HG02973 (cell line): ENCODE measurements at regions not wholly inside any gene's neighbourhood (a gene's known extent, or its start where the extent isn't known, plus 50 kb on each side); places are given as distances from the start of the nearest gene placed in this dataset.

ENCODE experiments used
- ATAC-seq: cut with Tn5 transposase; IDR thresholded peaks from one replicate; pipeline ENCODE4 v1.9.1; 2021; ENCODE audit warnings: moderate library complexity; ENCODE audit not compliant: unreplicated experiment

DNA sequence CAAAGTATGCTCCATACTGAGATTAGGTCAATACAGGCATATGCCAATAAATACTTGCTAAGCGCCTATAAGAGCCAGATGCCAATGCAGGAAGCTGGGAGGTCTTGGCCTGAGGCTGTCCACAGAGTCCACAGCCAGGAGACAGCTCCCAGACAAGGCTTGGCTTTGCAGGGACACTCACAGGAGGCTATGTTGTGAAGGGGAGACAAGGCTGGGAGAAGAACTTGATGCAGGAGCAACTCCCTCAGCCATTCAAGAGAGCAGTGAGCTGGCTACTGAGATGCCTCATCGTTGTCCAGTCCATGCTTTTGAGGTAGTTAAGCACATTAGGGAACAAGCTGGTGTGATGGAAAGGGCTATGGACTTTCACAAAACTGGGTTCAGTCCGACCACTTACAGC is 891.5 kb downstream of the TBC1D22A start:
- ATAC-seq: no peak

DNA sequence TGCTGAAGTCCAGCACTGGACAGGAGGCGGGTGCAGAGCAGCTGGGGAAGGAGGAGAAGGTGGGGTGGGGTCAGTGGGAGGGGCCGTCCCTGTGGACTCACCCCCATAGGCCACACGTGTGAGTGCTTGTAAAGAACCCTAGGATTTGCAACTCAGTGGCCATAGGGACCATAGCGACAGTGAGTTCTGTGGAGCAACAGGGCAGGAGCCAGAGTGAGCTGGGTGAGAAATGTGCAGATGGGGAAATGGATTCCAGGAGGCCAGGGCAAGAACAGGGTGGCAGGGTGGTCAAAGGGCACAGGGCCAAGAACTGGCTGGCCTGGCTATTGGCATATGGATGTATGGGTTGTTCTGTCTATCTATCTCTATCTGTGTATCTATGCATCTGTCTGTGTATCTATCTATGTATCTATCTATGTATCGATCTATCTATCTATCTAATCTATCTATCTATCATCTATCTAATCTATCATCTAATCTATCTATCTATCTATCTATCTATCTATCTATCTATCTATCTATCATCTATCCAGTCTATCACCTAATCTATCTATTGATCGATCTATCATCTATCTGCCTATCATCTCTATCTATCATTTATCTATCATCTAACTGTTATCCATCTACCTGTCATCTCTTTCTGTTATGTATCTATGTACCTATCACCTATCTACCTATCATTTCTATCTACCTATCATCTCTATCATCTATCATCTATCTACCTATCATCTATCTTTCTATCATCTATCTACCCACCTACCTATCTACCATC is 889.0 kb downstream of the TBC1D22A start:
- no peak for ATAC-seq

DNA sequence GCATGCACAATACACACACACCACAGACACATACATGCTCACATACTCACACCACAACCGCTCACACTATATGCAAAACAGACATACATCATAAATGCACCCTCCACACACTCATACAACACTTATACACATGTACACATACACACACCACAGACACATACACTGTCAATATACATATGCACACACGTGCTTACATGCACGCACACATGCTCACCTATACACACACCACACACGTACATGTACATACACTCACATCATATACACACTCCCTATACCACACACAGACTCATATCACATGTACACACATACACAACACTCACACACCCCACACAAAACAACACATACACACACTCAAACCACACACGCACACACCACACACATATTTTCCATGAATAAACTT is 885.3 kb downstream of the TBC1D22A start:
- ATAC-seq: no peak

DNA sequence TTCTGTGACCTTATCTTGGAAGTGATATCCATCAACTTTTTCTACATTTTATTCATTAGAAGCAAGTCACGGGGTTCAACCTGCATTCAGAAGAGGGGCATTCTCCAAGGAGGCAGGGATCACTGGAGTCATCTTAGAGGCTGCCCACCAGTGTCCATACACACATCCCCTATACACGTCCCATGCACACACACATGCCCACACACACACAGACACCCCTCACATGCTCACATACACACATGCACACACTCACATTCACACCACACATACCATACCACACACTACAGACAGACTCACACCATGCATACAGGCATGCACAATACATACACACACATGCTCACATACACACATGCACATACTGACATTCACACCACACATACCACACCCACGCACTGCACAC is 884.7 kb downstream of the TBC1D22A start:
- no peak for ATAC-seq

DNA sequence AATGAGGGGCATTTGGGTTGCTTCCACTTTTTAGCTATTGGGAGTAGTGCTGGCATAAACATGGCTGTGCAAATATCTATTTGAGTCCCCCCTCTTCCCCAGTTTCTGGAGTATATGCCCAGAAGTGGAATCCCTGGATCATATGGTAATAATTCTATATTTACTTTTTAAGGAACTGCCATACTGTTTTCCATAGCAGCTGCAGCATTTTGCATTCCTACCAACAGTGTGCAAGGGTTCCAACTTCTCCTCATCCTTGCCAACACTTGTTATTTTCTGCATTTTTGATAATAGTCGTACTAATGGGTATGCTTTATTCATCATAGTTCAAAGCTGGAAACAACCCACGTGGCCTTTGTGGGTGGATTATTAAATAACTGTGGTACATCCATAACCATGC is 883.5 kb downstream of the TBC1D22A start:
- no peak for ATAC-seq

DNA sequence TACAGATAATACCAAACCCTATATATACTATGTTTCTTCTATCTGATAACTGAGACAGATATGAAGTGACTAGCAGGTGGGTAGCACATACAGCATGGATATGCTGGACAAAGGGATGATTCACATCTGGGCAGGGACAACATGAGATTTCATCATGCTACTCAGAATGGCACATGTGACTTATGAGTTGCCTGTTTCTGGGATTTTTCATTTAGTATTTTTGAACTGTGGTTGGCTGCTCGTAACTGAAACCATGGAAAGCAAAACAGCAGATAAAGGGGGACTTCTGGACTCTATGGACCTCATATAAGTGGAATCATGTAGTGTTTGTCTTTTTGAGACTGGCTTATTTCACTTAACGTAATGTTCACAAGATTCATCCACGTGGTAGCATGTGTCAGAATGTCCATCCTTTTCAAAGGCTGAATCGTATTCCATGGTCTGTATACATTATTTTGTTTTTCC is 883.0 kb downstream of the TBC1D22A start:
- no peak for ATAC-seq

DNA sequence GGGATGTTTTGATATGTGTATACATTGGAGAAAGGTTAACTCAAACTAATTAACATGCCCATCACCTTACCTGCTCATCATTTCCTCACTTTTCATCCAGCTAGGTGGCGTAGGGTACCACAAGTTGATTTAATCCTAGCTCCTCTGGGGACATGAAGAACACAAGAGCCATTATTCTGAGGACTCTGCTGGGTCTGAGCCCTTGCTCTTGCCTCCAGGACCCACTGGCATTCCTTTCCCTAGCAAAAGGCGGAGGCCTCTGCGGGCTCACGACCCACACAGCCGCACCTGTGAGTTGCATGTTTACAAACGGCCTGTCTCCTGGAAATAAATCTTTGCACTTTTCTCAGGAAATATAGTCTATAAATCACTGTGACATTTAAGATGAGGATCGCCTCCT is 871.9 kb downstream of the TBC1D22A start:
- ATAC-seq: no peak

DNA sequence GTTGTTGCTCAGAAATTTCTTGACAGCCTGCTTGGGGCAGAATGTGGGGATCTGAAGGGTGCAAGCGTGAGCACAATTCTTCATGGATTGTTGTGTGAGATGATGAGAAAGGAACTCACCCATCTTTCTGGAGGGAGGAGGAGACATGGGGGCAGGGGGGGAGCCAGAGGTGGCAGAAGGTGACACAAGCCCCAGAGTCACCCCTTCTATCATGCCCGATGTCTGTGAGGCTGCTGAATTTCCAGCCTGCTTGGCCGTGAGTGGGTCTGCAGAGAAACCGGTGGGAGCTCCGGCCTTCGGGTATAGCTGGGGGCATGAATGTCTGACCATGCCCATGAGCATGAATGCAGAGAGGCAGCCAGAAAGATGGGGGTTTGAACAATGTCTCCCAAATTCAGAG is 870.7 kb downstream of the TBC1D22A start:
- no peak for ATAC-seq

DNA sequence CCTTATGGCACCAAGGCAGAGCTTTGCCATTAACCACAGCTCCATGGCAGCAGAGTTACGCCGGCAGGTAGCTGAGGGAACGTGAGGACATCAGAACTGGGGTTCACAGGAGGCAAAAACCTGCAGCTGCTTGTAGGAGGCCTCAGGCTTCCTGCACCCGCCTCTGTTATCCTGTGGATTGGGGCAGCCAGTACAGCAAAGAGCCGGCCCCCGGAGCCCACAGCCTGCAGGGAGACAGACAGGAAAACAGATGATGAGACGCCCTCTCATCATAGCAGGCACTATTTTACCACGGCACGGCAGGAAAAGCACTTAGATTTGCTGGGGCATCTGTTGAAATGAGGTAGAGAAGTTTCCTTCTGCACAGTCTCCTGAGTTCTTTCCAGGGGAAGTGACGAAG is 870.3 kb downstream of the TBC1D22A start:
- ATAC-seq: no peak

DNA sequence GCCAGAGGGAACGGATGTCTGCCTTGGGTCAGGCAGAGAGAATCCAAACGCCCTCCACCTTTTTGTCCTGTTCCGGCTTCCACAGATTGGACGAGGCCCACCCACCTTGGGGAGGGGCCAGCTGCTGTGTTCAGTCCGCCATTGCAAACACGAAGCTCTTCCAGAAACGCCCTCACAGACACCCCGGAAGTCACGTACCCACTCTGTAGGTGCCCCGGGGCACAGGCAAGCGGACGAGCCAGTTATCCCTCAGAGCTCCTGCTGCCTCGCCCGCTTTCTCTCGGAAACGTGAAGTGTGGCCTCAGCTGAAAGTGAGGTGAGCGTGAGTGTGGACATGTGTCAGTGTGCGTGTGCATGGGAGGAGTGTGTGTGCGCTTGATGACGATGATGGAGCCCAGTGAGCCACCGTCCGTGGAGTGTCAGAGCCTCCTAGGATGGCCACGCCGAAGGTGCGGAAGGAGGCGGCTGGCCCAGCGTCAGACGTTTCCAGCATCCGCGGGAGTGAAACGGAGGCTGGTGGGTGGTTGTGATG is 869.2 kb downstream of the TBC1D22A start:
- ATAC-seq: no peak

DNA sequence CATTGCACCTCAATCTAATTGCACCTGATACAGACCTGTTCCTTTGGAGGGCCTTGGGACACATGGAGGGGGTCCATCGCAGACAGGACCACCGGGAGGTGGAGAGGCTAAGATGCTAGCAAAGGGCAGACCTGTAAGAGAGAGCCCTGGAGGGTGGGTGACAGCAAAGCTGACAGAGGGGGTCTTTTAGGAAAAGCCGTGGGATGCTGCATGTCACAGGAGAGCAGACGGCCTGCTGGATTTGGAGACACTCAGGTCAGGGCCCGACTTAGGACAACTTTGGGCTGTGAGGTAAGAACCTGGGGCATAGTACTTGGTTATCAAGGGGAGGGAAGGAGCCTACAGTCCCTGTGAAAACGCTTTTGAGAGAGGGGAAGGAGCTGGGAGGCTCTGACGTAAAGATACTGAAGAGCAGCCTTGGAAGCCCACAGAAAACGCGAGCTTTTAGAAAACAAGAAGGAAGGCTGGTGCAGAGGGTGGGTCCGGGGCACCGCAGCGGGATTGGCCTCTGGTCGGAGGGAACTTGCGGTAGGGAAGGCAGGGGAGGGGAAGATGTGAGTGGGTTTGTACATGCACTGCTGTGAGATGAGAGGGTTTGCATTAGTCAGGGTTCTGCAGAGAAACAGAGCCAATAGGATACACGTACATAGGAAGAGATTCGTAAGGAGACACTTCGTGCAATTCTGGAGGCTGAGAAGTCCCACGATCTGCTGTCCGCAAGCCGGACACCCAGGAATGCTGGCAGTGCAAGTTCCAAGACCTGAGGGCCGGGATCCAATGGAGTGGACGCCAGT is 868.5 kb downstream of the TBC1D22A start:
- ATAC-seq: no peak

DNA sequence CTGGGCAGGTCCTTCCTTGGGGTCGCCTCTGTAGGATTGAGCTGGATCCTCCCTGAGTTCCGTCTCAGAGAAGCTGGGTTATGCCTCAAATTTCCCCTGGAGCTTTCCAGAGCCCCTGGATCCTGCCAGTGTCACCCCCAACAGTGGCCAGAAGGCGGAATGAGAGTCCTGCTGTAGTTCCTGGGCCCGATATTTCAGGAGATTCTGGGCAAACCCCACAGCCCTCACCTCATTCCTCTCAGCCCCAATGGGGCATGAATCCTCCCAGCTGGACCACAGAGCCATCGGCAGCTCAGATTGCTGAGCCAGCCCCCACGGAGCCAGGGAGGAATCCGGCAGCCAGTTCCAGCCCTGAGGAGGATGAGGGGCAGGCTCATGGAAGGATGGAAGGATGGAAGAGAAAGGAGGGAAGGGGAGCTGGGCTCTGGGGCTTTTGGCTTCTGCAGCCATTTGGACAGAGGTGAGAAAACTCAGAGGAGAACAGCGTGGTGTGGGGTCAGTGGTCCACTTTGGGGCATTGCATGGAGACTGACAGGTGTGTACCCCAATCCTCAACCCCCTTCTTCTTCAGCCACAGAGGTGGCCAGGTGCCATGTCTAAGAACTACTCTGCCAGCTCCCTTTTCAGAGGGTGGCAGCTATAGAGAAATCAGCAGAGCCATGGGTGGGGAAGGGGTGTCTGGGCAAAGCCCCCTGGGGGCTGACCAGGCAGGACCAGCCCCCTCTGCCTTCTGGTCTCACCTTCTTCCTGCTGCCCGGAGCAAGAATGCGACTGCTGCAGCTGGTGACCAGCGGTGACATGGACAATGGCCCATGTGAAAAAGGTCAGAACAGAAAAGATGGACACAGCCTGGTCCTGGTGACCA is 867.6 kb downstream of the TBC1D22A start:
- ATAC-seq: no peak

DNA sequence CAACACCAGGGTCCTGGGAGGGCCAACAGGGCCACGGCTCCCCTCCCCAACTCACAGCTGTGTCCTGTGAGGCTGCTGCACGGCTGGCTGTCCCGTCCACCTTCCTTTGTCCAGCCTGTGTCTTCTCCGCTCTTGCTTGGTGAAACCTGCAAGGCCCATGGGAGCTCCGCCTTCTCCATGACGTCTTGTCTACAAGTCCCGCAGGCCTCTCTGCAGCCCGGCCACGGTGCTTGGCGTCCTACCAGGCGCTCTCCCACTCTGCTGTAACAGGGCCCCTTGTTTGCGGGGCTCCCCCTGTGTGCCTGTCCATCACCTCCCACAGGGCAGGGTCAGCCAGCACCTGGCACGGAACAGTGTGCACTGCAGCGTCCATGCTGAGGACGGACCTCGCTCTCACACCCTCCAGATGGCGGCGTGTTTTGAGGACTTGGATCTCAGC is 866.8 kb downstream of the TBC1D22A start:
- ATAC-seq: no peak

DNA sequence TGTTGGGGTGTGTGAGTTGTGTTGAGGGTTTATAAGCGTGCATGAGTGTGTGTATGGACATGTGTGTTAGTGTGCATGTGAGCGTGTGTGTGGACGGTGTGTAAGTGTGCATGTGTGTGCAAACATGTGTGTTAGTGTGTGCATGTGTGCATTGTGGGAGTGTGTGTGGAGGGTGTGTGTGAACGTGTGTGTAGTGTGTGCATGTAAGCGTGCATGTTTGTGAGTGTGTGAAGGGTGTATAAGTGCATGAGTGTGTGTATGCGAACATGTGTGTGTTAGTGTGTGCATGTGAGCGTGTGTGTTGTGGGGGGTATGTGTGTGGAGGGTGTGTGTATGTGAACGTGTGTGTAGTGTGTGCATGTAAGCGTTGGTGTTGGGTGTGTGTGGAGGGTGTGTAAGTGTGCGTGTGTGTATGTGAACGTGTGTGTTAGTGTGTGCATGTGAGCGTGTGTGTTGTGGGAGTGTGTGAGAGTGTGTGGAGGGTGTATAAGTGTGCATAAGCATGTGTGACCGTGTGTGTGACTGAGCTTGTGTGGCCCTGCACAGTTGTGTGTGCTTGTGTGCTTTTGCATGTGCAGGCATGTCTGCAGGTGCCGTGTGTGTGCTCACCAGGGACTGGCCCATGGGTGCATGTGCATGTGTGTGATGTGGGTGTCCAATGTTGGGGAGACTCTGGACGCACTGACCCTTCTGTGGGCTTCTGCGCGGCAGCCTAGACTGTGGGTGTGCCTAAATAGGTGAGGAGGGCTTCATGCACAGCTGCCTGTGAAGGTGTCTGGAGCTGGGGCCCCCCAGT is 866.2 kb downstream of the TBC1D22A start:
- ATAC-seq: no peak

DNA sequence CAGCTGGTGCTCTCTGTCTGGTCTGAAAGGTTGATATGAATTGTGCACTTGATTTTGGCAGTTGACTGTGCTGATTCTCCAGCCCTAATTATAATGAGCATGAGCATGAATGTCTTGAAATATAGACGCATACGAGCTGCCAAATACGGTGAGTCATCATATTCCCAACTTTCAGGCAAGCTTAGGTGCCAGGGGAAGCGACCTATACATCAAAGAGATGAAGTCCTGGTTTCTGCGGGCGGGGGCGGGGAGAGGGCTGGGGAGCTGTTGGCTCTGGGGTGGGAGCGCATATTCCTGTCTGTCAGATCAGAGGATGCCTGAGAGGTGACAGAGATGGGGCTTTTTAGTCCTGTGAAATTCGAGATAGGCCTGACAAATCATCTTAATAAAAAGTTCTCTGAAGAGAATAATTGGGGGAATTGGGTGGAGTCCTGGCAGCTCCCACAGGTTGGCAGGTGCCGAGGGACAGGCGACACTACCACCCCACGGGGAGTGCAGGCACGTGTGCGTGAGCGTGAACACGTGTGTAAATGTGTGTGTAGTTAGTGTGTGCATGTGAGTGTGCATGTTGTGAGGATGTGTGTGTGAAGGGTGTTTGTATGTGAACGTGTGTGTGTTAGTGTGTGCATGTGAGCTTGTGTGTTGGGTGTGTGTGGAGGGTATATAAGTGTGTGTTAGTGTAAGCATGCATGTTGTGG is 865.3 kb downstream of the TBC1D22A start:
- no peak for ATAC-seq

DNA sequence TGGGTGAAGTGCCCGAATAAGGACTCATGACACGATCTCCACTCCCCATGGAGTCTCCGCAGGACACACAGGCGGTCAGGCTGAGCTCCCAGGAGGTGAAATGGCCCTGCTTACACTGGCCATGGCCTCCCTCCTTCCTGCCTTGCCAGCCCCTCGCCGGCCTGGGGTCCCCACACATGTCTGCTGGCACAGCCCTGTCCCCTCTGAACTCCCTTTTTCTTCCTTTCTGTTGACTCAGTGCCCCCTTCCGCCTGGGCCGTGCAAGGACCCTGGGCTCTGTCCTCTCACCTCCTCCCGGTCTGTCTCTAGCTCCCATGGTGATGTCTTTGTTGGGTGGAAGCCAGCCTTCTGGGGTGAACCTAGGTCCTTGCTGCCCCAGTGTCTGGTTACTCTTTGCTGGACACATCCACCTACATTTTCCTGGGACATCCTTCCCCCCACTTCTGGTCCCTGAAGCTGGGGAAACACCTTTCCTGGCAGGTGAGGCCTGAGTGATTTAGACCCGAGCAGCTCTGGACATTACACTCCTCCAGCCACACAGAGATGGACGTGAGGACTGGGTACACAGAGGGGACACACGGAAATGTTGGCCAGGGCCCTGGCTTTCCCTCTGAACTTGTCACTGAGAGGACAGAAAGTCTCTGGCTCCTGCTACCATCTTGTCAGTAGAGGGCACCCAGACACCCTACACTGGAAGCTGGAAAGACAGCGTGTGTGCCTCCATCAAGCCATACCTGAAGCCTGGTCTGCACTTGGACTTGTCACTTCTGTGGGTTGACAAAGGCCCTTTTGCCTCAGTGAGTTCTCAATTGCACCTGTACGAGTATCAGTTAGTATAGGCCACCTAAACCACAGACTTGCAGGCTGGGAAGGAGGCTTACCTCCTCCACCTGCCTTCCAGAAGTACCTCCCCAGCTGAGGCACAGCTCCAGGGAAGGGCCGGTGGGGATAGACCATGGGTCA is 864.3 kb downstream of the TBC1D22A start:
- no peak for ATAC-seq

DNA sequence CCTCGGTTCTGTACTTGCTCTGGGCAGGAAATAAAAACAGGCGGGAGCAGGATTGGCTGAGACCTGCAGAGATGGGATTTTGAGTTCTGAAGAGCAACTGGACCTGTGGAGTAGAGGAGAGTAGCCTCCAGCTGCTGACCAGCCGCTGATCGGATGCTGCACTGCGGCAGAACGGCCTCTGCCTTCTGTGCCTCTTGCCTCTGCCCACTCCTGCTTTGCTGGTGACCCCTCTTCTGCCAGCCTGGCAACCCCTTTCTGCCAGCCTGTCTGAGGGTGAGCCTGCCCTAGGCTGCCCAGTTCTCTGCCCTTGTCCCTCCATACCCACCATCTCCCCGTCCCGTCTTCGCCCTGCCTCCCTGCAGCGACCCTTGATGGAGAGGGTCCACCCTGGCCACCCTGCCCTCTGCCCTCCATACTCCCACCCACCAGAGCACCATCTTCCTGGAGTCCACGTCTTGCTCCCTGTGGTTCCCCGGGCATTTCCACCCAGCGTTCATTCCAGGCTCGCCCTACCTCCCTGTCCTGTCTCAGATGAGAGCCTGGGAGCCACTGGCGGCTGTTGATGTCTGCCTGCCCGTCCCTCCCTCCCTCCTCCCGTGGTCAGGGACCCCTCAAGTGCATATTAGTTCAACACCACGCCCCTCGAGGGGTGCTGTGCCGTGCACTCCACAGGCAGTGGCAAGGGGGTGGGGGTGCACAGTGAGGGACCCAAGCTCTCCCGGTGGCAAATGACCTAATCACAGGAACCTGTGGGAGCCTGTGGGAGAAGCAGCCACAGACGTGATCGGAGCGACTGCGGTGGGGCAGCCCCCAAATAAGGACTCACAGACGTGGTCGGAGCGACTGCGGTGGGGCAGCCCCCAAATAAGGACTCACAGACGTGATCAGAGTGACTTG is 863.3 kb downstream of the TBC1D22A start:
- ATAC-seq: no peak

DNA sequence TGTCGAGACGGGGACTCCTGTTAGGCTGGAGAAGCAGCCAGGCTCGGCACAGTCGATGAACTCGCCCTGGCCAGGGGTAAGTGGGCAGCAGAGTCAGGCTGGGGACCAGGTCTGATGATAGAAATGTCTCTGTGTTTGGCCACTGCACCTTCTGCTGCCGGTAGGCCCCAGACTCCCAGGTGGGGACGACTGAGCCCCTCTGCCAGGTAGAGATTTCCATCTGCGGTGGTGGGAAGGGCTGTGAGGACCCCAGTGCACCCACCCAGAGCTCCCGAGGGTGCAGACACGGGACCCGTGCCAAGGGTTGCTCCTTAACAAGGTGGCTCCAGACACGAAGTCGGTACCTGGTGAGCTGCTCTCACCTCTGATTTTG is 862.5 kb downstream of the TBC1D22A start:
- no peak for ATAC-seq
